ENCODE measurements at regions not wholly inside any gene's neighbourhood (a gene's known extent, or its start where the extent isn't known, plus 50 kb on each side); places are given as distances from the start of the nearest gene placed in this dataset.

GRCh38 chr6:142683714-142684141 is 261.2 kb downstream of the HIVEP2 start:
- no peak for DNase-seq

GRCh38 chr6:142684371-142684770 is 260.6 kb downstream of the HIVEP2 start:
- no peak for DNase-seq

GRCh38 chr6:142685852-142686506 is 259.0 kb downstream of the HIVEP2 start:
- DNase-seq: peak; percentile 4

GRCh38 chr6:142686507-142686887 is 258.5 kb downstream of the HIVEP2 start:
- DNase-seq: no peak

- peak; percentile 66 for DNase-seq
These were observed 252.0 kb downstream of the HIVEP2 start for GRCh38 chr6:142692942-142693341.

- no peak for DNase-seq
These were observed 251.5 kb downstream of the HIVEP2 start for GRCh38 chr6:142693441-142693840.

GRCh38 chr6:142694054-142694453 is 250.9 kb downstream of the HIVEP2 start:
- DNase-seq: no peak

- DNase-seq: no peak
These were observed 250.0 kb downstream of the HIVEP2 start for GRCh38 chr6:142695016-142695415.

GRCh38 chr6:142696123-142697000 is 248.6 kb downstream of the HIVEP2 start:
- DNase-seq: no peak

GRCh38 chr6:142697001-142697335 is 248.0 kb downstream of the HIVEP2 start:
- no peak for DNase-seq

GRCh38 chr6:142697922-142698321 is 247.1 kb downstream of the HIVEP2 start:
- DNase-seq: no peak

GRCh38 chr6:142698751-142699150 is 246.2 kb downstream of the HIVEP2 start:
- DNase-seq: no peak

- no peak for DNase-seq
These were observed 245.6 kb downstream of the HIVEP2 start for GRCh38 chr6:142699391-142699790.

GRCh38 chr6:142700032-142700431 is 244.9 kb downstream of the HIVEP2 start:
- DNase-seq: no peak

GRCh38 chr6:142700671-142701312 is 244.2 kb downstream of the HIVEP2 start:
- no peak for DNase-seq

Measured in CD4-positive, alpha-beta T cell treated with Interleukin-12 subunit alpha and Interleukin-12 subunit beta, for 1 hour (primary cell).